ENCODE measurements at regions not wholly inside any gene's neighbourhood (a gene's known extent, or its start where the extent isn't known, plus 50 kb on each side); places are given as distances from the start of the nearest gene placed in this dataset.

GRCh38 chr11:110791621-110792020, 79.4 kb upstream of the ARHGAP20 start:
- Histone ChIP-seq H3F3A (ENCODE audit: insufficient read depth) (no peaks in the 10 kb centered on the region), H3K79me2 (ENCODE audit: insufficient read depth, low read length) (no peaks in the 10 kb centered on the region), H3K9me3 (ENCODE audit: insufficient read depth, low read length) (no peaks in the 10 kb centered on the region), H3K9me2 (replicated peaks; ENCODE audit: insufficient read depth, low read length) (no peaks in the 10 kb centered on the region), H3K27ac (ENCODE audit: low read depth, low read length) (no peak overlapping the region), H4K20me1 (ENCODE audit: low read depth, low read length) (no peaks in the 10 kb centered on the region), H3K36me3 (ENCODE audit: low read length) (no peaks in the 10 kb centered on the region), H3K4me3 (ENCODE audit: insufficient read depth, low read length, poor library complexity, severe bottlenecking) (no peak overlapping the region), H3K27me3 (ENCODE audit: low read length) (no peaks in the 10 kb centered on the region), H3K4me2 (ENCODE audit: low read depth, low read length, poor library complexity, severe bottlenecking) (no peak overlapping the region), H3K9ac (ENCODE audit: low read length) (no peak overlapping the region), H2AFZ (ENCODE audit: low read depth, low read length, severe bottlenecking) (no peak overlapping the region)
- TF ChIP-seq EZH2phosphoT487 (conservative IDR thresholded peaks at IDR 0.05; ENCODE audit: low read length) (no peak), CTCF (IDR thresholded peaks at IDR 0.05; ENCODE audit: insufficient read depth, low read length, poor library complexity, severe bottlenecking) (no peak)

- H3K27ac ChIP-seq (ENCODE audit: low read depth, low read length): no peak overlapping the region
- no peak overlapping the region for H3K4me2 ChIP-seq (ENCODE audit: low read depth, low read length, poor library complexity, severe bottlenecking)
- H3K9ac ChIP-seq (ENCODE audit: low read length): no peak overlapping the region
- no peaks in the 10 kb centered on the region for H4K20me1 ChIP-seq (ENCODE audit: low read depth, low read length)
- no peak overlapping the region for H2AFZ ChIP-seq (ENCODE audit: low read depth, low read length, severe bottlenecking)
- no peak overlapping the region for H3K4me3 ChIP-seq (ENCODE audit: insufficient read depth, low read length, poor library complexity, severe bottlenecking)
- TF ChIP-seq CTCF (IDR thresholded peaks at IDR 0.05; ENCODE audit: insufficient read depth, low read length, poor library complexity, severe bottlenecking) (no peak), EZH2phosphoT487 (conservative IDR thresholded peaks at IDR 0.05; ENCODE audit: low read length) (no peak)
- no peaks in the 10 kb centered on the region for H3K79me2 ChIP-seq (ENCODE audit: insufficient read depth, low read length)
- H3K27me3 ChIP-seq (ENCODE audit: low read length): no peaks in the 10 kb centered on the region
- H3F3A ChIP-seq (ENCODE audit: insufficient read depth): no peaks in the 10 kb centered on the region
- no peaks in the 10 kb centered on the region for H3K9me2 ChIP-seq (replicated peaks; ENCODE audit: insufficient read depth, low read length)
- no peaks in the 10 kb centered on the region for H3K36me3 ChIP-seq (ENCODE audit: low read length)
- H3K9me3 ChIP-seq (ENCODE audit: insufficient read depth, low read length): peaks cover 13% of the 10 kb centered on the region; the same call in 1 of the 2 replicates
Observed at GRCh38 chr11:110787680-110788079, 75.4 kb upstream of the ARHGAP20 start.

- Histone ChIP-seq H3K9me3 (ENCODE audit: insufficient read depth, low read length) (peaks cover 13% of the 10 kb centered on the region; the same call in 1 of the 2 replicates), H3K27me3 (ENCODE audit: low read length) (no peaks in the 10 kb centered on the region), H3K36me3 (ENCODE audit: low read length) (no peaks in the 10 kb centered on the region), H3K9ac (ENCODE audit: low read length) (no peak overlapping the region), H3K27ac (ENCODE audit: low read depth, low read length) (no peak overlapping the region), H4K20me1 (ENCODE audit: low read depth, low read length) (no peaks in the 10 kb centered on the region), H2AFZ (ENCODE audit: low read depth, low read length, severe bottlenecking) (no peak overlapping the region), H3K4me3 (ENCODE audit: insufficient read depth, low read length, poor library complexity, severe bottlenecking) (no peak overlapping the region), H3K9me2 (replicated peaks; ENCODE audit: insufficient read depth, low read length) (no peaks in the 10 kb centered on the region), H3K79me2 (ENCODE audit: insufficient read depth, low read length) (no peaks in the 10 kb centered on the region), H3F3A (ENCODE audit: insufficient read depth) (no peaks in the 10 kb centered on the region), H3K4me2 (ENCODE audit: low read depth, low read length, poor library complexity, severe bottlenecking) (no peak overlapping the region)
- TF ChIP-seq CTCF (IDR thresholded peaks at IDR 0.05; ENCODE audit: insufficient read depth, low read length, poor library complexity, severe bottlenecking) (no peak), EZH2phosphoT487 (conservative IDR thresholded peaks at IDR 0.05; ENCODE audit: low read length) (no peak)
Observed at GRCh38 chr11:110786226-110786902, 74.1 kb upstream of the ARHGAP20 start.
